HTR-8/SVneo (cell line): ENCODE measurements at regions not wholly inside any gene's neighbourhood (a gene's known extent, or its start where the extent isn't known, plus 50 kb on each side); places are given as distances from the start of the nearest gene placed in this dataset.

Source experiments
- DNase-seq: peaks from one replicate; pipeline ENCODE4 v3.0.0; 2011; ENCODE audit warnings: low spot score, mixed read lengths; ENCODE audit not compliant: insufficient read length
- FAIRE-seq: peaks from 2 replicates; lab custom pipeline; 2011; peaks lifted over from hg19 to GRCh38; lab: Jason Lieb, UNC

DNA sequence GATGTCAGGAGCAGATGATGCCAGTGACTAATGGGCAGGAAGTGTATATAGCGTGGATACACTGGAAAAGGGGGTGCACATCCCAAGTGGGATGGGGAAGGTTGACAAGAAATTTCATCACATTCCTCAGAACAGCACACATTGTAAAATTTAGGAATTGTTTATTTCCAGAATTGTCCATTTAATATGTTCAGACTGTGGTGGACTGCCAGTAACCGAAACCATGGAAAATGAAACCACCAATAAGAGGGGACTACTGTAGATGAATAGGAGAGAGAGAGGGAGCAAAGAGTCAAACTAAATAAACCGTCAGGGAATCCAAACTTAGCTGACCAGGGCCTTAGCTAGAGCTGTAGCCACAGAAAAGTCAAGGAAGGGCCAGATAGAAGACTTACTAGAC is 164.4 kb upstream of the PRDM1 start:
- no peak for DNase-seq

GRCh38 chr6:105920071-105920470 is 166.1 kb upstream of the PRDM1 start:
- DNase-seq (no peak), FAIRE-seq (no peak)

More for the DNA sequence above, 164.4 kb upstream of the PRDM1 start:
- no peak for FAIRE-seq

DNA sequence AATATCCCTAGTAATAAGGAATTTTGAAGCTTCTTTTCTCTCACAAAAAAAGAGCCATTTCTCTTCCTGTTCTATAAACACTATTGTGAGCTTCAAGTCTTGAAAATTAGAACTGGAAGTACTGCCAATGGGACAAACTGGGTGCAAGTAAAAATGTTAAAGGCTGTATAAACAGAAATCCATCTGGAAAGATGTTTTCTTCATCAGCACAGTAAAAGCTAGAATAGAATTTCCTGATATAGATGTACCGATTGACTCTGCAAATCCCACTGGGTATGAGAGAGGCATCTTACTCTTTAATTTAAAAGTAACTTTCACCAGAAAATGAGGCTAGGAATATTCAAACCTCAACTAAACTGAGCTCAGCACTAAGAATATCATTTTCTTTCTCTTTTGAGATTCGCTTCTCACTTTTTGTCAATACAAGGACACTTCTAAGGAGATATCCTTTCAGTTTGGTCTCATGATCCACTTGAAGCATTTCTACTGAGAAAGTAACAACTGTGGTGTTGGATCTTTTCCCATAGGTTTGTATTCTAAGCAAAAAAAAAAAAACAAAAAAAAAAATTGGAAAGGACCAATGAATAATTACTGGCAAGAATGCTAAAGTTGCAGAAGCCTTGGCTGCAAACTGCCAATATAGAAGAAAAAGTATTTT is 169.0 kb upstream of the PRDM1 start:
- no peak for FAIRE-seq
- no peak for DNase-seq

DNA sequence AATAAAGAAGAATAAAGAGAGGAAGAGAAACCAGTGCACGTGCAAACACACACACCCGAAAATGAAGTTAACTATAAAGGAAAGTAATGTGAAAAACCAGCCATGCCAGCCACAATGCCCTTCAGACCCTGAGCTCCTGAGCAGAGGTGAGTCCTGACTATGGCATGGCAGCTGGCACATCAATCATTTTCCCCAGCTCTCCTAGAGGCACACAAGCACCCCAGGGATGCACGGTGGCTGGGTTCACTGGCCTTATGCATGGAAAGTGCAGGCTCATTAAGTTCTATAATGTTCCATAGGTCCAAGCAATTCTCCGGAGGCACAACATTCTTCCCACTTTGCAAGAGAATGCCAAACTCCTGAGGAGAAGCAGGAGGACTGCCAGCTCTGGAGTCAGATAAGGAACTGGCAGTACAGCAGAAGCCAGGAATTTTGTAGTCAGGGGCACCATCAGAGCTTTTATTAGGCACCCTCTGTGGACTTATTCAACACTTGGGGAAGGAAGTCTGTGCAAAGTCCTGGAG is 175.0 kb upstream of the PRDM1 start:
- DNase-seq (no peak), FAIRE-seq (no peak)

DNA sequence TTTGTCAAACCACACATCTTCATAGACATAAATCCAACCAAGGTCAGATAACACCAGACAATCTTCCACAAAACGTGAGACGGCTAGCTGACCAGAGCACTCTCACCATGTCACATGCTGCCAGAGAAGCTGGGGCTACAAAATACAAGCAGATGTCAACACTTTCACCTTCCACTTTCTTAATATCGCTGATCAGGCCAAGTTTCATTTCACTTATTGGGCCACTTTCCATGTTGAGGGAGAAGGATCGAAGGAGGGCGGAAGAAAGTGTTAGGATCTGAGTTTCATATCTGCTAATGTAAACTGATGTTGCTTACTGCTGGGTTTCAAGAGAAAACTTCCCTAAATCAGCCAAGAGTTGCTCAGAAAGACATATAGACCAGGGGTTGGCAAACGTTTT is 177.0 kb upstream of the PRDM1 start:
- DNase-seq = no peak
- no peak for FAIRE-seq

DNA sequence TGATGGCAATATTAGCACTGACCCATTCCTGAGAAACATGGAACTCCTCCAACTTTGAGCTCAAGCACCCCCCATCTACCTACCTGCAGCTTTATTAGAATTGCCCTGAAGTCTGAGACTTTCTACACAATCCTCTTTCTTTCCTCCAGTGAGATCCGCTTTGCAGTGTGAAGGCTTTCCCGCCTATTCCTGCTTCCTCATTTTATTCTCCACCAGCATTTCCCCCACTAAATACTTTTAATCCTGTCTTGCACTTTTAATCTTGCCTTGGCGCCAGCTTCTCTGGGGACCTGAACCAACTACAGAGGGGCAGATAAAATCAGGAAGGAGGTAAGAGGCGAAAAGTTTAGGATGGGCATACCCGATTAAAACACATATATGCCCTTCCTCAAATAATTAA is 178.1 kb upstream of the PRDM1 start:
- DNase-seq (no peak), FAIRE-seq (no peak)

DNA sequence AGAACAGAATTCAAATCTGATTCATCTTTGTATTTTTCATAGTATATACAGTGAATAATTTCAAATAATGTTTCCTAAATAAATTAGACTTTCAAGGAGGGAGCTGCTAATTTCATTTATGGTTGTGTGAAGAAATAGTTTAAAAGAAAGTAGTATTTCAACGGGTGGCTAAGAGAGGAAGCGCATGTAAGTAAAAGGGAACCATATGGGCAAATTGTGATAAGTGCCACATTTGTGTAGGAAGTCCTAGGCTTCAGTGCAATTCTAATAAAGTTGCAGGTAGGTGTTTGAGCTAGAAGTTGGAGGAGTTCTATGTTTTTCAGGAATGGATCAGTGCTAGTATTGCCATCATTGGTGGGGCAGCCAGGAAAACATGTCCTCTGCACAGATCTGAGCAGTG is 178.8 kb upstream of the PRDM1 start:
- DNase-seq (no peak), FAIRE-seq (no peak)

DNA sequence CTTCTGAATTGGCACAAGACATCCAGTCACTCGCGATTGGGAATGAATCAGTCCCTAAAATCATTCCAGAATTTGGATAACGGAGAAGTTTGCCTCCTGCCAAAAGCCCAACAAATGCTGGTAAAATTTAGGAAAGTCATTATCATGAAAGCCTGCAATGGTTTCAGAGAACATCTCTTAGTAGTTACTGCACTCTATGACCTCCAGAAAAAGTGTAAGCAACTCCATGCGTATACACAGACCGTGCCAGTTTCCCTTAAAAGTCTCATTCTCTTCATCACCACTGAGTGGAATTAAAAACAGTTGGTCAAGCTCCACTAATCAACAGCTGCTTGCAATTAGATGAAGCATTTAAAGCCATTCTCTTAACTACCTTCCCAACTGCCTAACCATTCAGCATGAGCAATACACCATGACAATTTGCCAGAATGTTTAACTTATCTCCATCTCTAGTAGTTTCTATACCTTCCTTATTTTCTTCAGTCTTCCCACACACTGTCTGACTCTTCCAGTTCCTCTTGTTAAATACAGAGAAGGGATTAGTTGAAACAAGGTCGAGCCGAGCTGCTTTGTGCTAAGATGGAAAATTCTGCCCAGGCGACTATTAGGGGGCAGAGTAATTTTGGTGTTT is 183.6 kb upstream of the PRDM1 start:
- DNase-seq (no peak), FAIRE-seq (no peak)

DNA sequence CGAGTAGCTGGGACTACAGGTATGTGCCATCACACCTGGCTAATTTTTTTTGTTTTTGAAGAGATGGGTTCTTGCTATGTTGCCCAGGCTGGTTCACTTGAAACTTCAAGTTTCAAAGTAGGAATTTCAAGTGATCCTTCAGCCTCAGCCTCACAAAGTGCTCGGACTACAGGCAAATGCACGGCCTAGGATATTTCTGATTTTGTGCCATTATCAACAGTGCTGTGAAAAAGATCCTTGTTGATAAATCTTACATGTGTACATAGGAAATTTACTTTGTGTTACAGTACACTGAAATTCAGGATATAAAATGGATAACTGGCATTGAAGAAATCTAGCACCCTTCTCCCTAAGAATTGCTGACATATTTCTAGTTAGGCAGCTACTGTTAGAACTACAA is 184.6 kb upstream of the PRDM1 start:
- DNase-seq (no peak), FAIRE-seq (no peak)

DNA sequence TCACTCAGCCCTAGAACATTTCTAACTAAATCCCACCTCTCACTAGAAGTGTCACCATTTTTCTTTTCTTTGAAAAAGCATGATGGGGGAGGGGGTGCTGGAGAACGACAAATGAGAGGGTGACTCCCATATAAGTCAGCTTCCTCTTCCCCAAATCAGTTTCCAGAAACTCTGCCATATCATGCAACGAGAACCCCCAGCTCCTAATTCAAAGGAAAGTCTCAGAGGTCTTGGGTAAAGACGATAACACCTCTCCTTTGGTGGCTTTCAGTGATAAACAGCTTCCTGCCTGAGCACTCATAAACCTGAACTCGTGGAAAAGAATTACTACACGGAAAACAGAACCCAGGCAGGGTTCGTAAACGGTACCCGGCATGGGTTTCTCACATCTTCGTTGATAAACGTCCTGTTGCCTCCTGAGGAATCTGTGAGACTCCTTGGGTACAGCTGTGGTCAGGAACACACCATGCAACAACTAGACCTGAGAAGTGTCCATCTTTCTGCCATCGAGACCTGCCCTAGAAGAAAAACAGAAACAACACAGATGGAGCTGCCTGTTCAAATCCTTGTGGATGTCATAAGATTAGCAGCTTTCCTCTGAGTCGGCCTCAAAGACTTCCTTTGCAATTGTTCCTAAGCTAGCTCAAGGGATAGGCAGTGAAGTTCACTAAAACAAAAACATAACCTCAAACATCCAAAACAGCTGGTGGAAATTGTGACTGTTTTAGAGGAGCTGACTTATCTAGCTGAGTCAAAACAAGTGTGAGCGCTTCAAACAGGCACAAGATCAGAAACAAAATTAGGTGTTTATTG is 185.8 kb upstream of the PRDM1 start:
- FAIRE-seq = no peak
- no peak for DNase-seq

GRCh38 chr6:105898286-105898685 is 187.8 kb upstream of the PRDM1 start:
- FAIRE-seq (no peak), DNase-seq (no peak)

DNA sequence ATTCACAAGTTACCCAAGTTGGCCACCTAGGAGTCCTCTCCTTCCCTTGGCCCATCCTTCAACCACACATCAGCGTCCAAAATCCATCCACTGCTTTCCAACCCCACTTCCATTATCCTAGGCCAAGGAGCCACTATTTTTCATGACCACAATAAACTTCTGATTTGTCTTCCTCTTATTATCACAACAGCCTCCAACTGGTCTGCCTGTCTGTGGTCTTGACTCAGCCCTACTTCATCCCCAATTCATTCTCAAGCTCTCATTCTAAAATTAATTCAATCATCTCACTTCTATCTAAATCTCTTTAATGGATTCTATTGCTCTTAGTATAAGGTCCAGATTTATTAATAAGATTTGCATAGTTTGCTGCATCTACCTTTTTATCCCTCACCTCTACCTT is 189.0 kb upstream of the PRDM1 start:
- DNase-seq = no peak
- no peak for FAIRE-seq

DNA sequence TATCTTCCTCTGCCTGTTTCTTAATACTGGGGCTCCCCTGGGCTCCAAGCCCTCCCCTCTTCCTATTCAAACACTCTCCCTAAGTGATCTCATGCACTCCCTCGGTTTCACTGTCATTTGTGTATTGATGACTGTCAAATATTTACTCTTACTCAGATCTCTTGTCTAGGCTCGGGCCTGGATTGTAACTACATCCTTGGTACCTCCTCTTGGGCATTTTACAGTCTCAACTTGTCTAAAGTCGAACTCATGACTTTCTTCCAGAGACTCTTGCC is 189.4 kb upstream of the PRDM1 start:
- no peak for DNase-seq
- no peak for FAIRE-seq

DNA sequence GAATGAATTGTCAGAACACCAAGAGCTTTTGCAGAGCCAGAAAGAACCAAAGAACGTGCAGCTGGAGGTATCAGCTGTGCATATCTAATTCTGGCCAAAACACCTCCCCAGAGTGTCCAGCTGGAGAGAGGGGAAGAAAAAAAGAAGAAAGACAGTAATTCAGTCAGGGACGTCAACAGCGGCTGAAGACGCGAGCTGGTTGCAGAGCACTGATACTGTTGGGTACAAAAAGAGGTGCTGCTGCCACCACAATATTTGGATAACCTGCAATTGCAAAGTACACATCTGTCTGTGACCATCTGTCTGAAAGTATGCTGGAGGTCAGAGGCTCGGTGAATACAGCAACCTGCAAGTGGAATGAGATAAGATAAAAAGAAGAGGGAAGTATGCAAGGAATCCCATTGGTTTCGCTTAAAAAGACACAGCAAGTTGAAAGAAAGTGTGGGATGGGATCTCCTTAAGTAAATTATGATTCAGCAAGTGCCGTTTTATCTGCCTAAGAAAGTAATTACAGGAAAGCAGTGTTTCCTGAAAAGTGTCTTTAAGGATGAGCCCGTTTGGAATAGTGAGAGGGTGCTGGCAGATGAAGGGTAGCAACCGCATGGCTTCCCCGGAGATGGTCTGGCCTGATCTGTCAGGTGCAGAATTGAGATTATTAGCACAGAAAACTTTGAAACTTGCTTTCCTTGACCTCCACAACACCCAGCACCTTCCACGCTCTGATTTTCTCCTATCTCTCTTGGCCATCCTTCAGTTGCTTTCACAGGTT is 189.9 kb upstream of the PRDM1 start:
- no peak for FAIRE-seq
- no peak for DNase-seq

GRCh38 chr6:105894556-105894955 is 191.6 kb upstream of the PRDM1 start:
- no peak for DNase-seq
- no peak for FAIRE-seq

DNA sequence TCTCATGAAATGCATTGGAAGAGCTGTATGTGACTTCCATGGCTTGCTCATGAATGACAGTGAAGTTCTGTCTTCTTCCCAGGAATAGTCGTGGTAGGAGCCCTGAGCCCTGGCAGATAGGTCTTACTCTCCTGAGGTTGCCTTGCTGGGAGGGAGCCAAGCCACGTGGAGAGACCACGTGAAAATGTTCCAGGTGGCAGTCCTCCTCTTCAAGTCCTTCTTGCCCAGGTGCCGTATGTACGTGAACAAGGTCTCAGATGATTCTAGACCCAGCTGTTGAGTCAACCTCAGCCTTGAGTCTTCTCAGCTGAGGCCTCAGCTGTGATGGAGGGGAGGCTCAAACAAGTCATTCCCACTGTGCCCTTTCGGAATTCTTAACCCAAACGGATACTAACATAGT is 192.4 kb upstream of the PRDM1 start:
- DNase-seq (no peak), FAIRE-seq (no peak)

DNA sequence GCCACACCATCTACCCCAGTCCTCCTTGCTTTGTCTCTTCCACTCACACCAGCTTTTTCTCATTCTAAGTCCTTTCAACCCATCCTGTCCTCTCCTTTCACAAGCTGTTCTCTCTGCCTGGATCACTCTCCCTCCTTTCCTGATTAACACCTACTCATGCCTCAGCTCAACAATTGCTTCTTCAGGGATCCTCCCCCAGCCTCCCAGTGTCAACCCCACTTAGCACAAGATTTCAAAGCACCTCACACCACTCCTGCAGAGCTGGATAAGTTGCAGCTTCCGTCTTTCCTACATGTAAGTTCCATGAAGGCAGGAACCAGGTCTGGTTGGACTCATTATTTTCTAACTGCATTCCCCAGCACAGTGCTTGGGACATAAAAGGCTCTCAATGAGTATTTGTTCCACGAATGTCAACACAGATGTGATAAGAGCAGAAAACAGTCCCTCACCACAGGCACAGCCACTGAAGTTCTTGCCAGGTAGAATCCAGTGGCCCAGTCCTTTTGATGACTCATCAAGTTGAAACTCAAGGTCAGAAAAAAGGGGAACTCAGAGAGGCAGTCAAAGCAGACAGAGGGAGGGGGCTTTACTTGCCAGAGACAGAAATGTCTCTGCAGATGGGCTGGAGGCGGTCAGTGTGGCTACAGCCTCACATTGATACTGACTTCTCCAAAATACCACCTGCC is 193.4 kb upstream of the PRDM1 start:
- DNase-seq (no peak), FAIRE-seq (no peak)

DNA sequence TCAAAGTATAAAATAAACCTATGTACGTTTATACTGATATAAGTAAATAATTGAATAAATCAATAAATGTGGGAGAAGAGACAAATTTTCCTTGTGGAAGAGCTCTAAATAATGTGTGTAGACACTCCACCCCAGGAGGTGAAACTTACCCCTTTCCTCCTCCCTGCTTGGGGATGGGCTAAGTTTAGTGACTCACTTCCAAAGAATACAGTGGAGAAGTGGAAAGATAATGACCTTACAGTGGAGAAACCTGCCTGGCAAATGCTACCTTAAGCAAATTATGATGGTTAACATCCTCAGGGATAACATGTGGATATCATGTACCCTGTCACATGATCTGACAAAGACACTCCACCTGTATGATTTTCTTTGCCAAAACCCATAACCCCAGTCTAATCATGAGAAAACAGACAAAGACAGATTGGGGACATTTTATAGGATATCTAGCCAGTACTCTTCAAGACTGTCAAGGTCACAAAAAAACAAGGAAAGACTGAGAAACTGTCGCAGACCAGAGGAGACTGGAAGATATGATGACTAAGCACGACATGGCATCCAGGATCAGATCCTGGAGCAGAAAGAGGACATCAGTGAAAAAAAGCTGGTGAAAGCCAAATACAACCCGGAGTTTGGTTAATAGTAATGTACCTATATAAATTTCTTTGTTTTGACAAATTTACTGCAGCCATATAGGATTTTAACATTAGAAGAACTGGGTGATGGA is 195.5 kb upstream of the PRDM1 start:
- no peak for DNase-seq
- FAIRE-seq = no peak

DNA sequence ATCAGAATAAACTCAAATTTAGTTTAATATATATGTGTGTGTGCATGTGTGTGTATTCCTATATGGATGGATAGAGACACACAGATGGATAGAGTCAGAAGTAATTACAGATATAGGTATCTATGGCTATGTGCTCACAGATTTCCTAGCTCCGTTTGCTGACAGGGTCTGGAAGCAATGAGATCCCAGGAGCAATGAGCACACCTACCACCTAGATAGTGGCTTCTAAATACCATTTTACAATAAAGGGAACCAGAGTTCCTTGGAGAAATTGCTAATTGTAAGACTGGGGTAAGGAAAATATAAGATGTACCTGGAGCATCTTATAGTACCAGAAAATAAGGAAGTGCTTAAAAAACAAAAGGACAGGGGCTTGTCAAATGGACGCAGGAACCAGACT is 196.2 kb upstream of the PRDM1 start:
- no peak for FAIRE-seq

More for the DNA sequence above, 196.2 kb upstream of the PRDM1 start:
- DNase-seq = no peak
